Erythroblast (primary cell): ENCODE measurements at regions not wholly inside any gene's neighbourhood (a gene's known extent, or its start where the extent isn't known, plus 50 kb on each side); places are given as distances from the start of the nearest gene placed in this dataset.

Experiments used
- GATA1 ChIP-seq: IDR thresholded peaks from 2 replicates; pipeline ENCODE4 v1.6.1; 2011; ENCODE audit warnings: low read depth, mild to moderate bottlenecking, control low read depth, low read length, moderate library complexity
- POLR2A ChIP-seq: IDR thresholded peaks from 2 replicates; pipeline ENCODE4 v1.6.1; 2011; ENCODE audit warnings: mild to moderate bottlenecking, low read length

GRCh38 chr4:155564880-155565279 is 101.8 kb upstream of the GUCY1A1 start:
- TF ChIP-seq POLR2A (no peak), GATA1 (no peak)
